Activated CD4-positive, alpha-beta T cell treated with anti-CD3 and anti-CD28 coated beads, Interleukin-2, amount 50 U/mL, for 16 hours (primary cell): ENCODE measurements at regions not wholly inside any gene's neighbourhood (a gene's known extent, or its start where the extent isn't known, plus 50 kb on each side); places are given as distances from the start of the nearest gene placed in this dataset.
A peak's percentile ranks its signal among the peaks of the same experiment; 100 is the strongest.
"Not testable (repeated sequence)": the region's sequence is repeated elsewhere in the genome, so short reads cannot be mapped to it uniquely, and the experiment has no call there.

Experiments
- DNase-seq: peaks from one replicate; pipeline ENCODE4 v3.0.0-alpha.2; 2020

DNA sequence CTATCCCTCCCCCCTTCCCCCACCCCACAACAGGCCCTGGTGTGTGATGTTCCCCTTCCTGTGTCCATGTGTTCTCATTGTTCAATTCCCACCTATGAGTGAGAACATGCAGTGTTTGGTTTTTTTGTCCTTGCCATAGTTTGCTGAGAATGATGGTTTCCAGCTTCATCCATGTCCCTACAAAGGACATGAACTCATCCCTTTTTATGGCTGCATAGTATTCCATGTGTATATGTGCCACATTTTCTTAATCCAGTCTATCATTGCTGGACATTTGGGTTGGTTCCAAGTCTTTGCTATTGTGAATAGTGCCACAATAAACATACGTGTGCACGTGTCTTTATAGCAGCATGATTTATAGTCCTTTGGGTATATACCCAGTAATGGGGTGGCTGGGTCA is 52.3 kb upstream of the MAN1A2 start:
- DNase-seq = not testable (repeated sequence)

DNA sequence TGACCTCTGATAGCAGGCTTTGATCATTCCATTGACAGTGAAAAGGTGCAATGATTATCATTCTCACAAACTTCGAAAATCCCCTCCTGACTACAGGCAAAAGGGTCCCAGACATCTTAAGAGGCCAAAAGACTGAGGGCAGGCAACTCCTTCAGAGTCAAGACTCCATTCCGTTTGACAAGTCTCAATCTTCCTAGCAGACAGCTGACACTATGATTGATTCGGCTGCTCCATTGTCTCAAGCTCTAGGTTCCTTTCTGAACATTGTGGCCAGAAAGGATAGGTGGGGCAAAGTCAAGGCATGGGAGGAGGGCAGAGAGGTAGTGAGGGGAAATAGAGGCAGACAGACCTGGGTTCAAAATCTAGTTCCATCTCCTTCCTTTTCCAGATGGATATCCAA is 53.7 kb upstream of the MAN1A2 start:
- no peak for DNase-seq

DNA sequence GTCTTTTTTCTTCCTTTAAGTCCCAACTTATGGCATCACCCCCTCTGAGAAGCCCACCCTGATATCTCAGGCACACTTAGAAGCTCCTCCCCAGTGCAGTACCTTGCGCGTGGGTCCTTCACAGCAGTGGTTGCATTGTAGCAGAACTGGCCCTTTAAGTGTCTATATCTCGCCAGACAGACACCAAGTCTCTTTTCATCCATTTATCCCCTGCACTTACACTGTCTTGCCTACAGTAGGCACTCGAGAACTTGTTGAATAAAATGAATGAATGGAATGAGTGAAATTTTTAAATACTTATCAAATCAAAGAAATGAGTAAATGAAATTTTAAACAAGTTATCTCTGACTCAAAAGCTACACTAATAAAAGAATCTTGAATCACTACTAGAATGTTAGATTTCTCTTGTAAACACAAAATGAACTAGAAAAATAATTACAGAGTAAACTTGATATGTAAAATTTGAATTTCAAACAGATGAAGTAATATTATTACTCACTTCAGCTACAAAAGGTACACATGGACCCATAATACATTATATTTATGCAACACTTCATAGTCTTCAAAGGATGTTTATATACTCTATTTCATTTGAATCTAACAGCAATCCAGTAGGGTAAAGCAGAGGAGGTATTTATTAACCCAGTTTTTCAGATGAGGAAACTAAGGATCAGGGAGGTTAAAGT is 54.7 kb upstream of the MAN1A2 start:
- peak; percentile 20 for DNase-seq

DNA sequence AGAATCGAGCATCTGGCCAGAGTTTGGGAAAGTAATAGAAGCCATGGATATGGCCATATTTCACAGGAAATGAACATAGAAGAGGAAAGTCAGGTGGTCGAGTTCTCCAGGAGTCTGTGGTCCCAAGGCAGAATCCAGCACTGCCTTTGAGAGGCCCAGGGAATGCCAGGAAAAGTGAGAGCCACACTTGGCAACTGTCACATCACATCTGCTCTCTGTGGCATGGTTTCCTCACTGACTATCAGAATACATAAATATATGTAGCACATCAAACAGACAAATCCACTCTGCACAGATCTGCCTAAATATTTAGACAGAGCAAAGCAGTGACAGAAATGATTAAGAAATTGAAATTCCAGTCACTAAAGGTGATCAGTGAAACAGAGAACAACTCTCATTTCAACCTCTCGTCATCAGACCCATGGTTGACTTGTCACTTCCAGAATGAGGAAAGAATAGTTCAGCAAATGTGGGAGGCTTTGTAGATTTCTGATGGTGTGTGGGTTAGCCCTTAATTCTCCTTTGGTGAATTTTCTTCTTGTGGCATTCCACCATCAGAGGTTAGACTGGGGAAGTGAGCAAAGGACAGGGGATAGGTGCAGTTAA is 58.8 kb upstream of the MAN1A2 start:
- DNase-seq = peak; percentile 9

DNA sequence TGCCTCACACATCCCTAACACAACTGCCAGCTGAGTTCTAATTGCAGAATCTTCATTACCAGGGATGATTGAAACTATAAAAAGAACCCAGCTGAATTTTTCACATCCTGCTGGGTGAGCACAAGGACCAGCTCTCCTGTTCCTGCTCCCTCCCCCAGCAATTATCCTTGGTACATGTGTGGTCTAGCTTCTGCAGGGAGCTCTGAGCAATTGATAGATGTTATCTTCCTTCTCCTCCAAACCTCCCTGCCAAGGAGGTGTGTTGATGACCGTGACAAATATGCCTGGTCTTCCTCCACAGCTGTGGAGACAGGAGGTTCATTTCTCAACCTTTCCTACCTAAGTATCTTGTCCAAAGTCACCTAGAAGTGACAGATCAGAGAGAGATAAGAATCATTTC is 65.3 kb upstream of the MAN1A2 start:
- DNase-seq = no peak

- not testable (repeated sequence) for DNase-seq
Measured at GRCh38 chr1:117300183-117300582, 67.1 kb upstream of the MAN1A2 start.

DNA sequence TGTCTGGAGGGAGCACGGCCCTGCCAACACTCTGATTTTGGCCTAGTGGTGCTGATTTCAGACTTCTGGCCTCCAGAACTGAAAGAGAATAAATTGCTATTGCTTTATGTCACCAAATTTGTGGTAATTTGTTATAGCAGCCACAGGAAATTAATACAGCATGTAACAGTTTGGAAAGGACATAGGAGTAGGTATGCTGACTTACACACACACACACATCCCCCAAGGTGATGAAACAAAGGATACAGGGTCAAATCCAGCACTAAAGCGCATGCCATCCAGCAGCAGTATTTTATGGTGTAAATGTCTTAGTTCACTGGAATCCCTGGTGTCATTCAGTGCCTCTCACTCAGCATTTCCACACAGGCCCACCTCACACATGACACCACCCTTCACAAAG is 72.2 kb upstream of the MAN1A2 start:
- DNase-seq = no peak

DNA sequence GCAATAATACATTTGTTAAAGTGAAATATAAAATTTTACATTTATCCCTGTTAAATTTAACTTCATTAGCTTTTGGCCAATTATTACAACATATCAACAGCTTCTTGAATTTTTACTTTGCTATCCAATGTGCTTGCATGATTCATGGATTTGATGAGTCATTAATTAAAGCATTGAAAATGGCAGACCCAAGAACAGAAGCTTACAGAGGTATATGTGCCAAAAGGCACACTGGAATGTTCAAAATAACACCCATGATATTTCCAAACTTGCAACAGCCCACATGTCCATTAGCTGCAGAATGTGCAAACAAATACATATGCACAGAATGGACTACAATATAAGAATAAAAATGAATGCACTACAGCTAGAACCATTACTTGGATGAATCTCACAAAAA is 76.4 kb upstream of the MAN1A2 start:
- DNase-seq = no peak

DNA sequence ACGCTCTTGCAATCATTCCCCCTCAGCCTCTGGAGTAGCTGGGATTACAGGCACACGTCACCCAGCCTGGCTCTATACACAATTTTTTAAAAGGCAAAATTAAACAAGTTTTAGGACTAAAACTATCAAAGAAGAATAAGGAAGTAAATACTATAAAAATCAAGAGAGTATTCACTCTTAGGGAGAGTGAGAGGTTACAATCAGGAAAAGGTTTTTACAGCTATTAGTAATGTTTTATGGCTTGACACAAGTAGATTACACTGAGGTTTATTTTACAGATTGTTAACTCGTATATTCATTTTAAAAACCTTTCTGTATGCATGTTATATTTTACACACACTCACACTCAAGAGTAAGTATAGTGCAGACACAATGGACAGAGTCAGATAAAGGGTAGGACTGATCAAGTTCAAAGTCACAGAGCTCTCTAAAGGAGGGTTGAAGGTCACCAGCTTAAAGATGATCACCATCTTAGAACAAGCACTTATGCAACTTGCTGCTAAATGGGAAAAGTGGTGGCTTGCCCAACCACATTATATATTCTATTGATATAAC is 77.9 kb upstream of the MAN1A2 start:
- no peak for DNase-seq

GRCh38 chr1:117286562-117286961 is 75.8 kb upstream of the VTCN1 start:
- no peak for DNase-seq

DNA sequence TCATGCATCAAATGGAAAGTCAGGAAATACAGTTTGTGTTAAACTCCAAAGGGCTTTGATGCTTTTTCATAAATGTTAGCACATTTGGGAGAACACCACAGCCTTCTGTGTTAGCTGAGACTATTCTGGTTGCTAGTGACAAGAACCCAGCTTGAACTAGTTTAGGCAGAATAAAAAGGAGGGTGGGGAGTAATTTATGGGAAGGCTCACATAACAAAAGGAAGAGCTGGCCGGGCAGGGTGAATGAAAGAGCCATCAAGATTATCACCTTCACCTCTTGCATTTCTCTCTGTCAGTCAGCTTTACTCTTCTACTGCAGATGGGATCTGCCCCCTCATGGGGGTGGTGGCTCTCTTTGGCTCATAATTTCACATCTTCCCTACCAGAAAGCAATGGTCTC is 75.4 kb upstream of the VTCN1 start:
- no peak for DNase-seq

DNA sequence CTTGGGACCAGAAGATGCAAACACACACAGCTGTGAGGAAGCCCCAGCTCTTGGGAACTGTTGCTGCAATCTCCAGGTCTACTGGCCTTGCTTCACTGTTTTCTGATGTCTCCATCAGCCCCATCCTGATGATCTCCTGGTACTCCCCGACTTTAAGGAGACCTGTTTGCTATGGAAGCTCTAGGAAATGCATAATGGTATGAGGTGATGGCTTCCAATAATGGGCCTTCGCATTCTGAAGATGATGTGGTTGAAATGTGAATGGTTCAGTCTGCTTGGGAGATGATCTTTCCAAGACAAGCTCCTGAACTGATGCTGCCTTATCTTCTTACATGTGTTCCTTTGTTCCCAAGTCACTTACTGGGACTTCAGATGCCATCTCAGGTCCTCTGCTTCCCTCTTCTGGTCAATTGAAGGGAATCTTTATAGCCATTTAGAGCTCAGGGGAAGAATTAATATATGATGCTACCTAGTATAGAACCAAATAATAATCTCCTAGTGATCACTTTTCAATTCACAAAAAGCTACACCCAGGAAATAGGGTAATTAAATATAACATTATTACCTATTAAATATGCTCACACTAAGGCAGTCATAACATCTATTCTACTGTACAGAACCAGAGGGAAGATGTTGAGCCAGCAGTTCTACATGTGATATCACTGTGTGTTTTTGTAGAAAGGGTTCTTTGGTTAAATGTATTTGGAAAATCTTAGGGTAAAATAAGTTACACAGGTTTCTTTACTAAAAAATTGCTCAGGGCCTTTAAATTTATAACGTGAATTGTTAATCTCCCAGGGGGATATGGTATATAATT is 73.9 kb upstream of the VTCN1 start:
- peak; percentile 9 for DNase-seq

GRCh38 chr1:117278531-117278930 is 67.8 kb upstream of the VTCN1 start:
- no peak for DNase-seq

DNA sequence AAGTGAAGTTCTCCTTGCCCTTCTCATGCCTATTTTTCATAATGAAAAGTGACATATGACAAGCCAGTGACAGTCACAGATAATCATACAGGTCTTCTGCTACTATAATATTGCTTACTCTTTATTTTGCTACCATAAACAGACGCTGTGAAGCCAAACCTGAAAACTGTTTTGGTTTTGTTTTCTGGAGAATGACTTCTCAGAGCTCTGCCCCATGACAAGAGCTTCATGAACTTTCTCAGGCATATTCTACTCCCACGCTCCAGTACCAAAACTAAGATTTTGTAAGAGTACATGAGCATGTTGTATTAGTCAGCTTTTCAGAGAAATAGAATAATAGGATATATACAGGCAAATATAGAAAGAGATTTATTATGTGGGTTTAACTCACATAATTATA is 64.3 kb upstream of the VTCN1 start:
- DNase-seq = no peak

DNA sequence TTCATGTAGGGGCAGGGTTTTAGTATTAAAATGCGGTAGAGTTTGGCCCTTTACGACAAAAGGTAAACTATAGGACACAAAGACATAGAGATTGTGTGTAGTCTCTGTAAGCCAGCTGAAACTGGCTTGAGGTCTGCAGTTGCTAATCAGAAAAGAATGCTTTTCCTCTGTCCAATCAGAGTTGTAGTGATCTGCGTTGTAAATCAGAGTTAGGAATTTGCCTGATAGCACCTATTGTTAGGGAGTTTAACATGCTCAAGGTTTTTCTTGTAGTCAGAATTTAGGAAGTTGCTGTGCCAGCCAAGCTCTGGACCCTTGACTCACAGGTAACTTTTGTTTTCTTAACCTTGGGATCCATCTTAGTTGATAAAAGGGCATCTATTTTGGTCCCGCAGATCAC is 61.2 kb upstream of the VTCN1 start:
- no peak for DNase-seq

DNA sequence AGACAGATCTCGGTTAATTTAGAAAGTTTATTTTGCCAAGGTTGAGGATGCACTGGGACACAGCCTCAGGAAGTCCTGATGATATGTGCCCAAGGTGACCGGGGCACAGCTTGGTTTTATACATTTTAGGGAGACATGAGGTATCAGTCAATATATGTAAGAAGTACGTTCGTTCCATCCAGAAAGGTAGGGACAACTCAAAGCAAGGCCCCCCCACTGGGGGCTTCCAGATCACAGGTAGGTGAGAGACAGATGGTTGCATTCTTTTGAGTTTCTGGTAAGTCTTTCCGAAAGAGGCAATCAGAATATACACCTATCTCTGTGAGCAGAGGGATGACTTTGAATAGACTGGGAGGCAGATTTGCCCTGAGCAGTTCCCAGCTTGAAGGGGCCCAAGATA is 60.4 kb upstream of the VTCN1 start:
- no peak for DNase-seq

GRCh38 chr1:117270679-117271078 is 60.0 kb upstream of the VTCN1 start:
- no peak for DNase-seq

GRCh38 chr1:117268535-117269455 is 58.1 kb upstream of the VTCN1 start:
- no peak for DNase-seq

DNA sequence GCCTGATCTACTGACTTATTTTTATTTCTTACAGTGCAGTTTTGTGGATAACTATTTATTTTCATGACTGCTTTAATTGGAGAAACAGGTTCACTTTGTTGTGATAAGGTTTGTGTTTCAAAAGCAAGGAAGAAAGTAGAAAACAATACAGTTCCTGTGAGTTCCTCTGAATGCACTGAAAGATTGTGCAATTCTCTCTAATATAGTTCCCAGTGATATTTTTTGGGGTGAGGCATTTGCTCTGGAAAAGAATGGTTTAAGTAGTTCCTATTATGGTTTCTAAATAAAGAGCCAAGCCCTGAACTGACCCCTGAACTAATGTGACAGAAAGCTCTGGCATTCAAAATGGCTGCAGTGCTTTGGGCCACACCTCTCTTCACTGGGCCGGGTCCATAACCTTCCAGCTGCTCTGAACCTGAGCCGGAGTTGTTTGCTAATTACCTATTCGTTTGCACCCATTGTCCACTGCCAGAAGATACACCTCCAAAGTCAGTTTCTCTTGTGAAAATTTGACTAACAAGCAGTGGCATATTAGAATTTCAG is 56.6 kb upstream of the VTCN1 start:
- DNase-seq = no peak

GRCh38 chr1:117262976-117263375 is 52.2 kb upstream of the VTCN1 start:
- DNase-seq = no peak

DNA sequence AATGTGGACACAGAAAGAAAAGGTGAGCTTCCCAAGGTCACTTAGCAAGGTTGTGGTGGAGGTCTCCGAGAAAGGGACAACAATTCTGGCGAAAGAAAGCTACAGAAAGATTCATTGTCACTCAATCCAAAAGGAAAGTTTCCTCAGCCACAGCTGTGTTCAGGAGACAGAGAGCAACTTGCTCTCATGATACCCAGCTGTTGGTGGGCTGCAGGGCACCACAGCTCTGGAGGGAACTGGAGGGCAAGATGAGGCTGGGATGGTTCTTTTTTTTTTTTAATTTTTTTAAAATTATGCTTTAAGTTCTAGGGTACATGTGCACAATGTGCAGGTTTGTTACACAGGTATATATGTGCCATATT is 50.7 kb upstream of the VTCN1 start:
- DNase-seq = no peak

DNA sequence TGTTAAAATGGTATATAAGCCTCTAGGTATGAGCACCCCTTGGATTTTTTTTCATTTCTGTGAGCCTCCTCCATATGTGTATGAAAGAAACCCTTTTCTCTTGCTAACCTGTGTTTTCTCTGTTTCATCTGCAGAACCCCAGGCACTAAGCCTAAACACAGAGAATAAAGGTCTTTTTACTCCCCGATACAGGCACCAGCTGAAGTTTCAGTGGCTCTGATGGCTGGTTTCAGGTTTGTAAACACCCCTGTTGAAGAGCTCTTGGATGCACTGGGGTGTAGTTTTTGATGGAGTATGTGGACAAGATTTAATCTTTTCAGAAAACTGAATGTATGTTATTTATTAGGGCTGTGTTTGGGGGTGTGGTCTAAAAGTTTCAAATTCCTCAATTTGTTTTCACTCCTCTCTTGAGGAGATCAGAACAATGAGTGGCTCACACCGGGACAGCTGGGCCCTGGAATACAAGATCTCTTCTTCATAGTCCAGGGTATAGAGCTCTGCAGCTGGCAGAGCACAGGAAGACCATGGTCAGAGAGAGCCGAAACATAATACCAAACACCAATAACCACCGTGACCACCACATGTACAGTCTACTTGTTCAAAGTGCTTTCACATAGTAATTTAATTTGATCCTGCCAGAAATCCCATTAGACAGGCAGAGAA is 50.2 kb upstream of the VTCN1 start:
- DNase-seq = no peak
